Ascending aorta (tissue), 2 donors: ENCODE measurements at regions not wholly inside any gene's neighbourhood (a gene's known extent, or its start where the extent isn't known, plus 50 kb on each side); places are given as distances from the start of the nearest gene placed in this dataset.

Experiments
- DNase-seq, 2 donors: peaks; one replicate each; pipeline ENCODE4 v3.0.0-alpha.2; 2019; ENCODE audit warnings: low spot score in 2 of 2
- H3K27ac ChIP-seq, 2 donors: fragments of 200-600 bp; sonication (generic); one replicate each; pipeline ENCODE4 v1.5.1; 2016 to 2017; ENCODE audit warnings: mild to moderate bottlenecking in 1 of 2
- H3K27me3 ChIP-seq: fragments of 200-600 bp; sonication (generic); one replicate; pipeline ENCODE4 v1.5.1; 2017
- H3K36me3 ChIP-seq, 2 donors: fragments of 200-600 bp; sonication (generic); one replicate each; pipeline ENCODE4 v1.5.1; 2016
- H3K4me1 ChIP-seq, 2 donors: fragments of 200-600 bp; sonication (generic); one replicate each; pipeline ENCODE4 v1.5.1; 2016 to 2017; ENCODE audit warnings: mild to moderate bottlenecking in 1 of 2
- H3K4me3 ChIP-seq, 2 donors: fragments of 200-600 bp; sonication (generic); one replicate each; pipeline ENCODE4 v1.5.1; 2016 to 2017; ENCODE audit warnings: mild to moderate bottlenecking in 1 of 2
- H3K9me3 ChIP-seq, 2 donors: fragments of 200-600 bp; sonication (generic); one replicate each; pipeline ENCODE4 v1.5.1; 2016
- CTCF ChIP-seq, 3 experiments: fragments of 200-600 bp in 2 of 3; fragments of 450-650 bp in 1 of 3; sonication (generic) in 2 of 3; IDR thresholded peaks; one replicate each; pipeline ENCODE4 v1.5.1; 2016 to 2019; ENCODE audit warnings: antibody characterized with exemption in 3 of 3, mild to moderate bottlenecking in 1 of 3, moderate library complexity in 1 of 3
- intact Hi-C: fragments of 100-400 bp; cut with DNase I; formaldehyde crosslinking; loops from one replicate; pipeline ENCODE4 v1.15.1; 2023

- no peak overlapping the region for H3K27ac ChIP-seq
- H3K36me3 ChIP-seq = no peaks in the 10 kb centered on the region
- H3K4me3 ChIP-seq = no peak overlapping the region
- no peaks in the 10 kb centered on the region for H3K27me3 ChIP-seq
- intact Hi-C loops = no loop called here
- no peak for TF ChIP-seq CTCF (IDR thresholded peaks at IDR 0.05)
- no peak for DNase-seq
- H3K4me1 ChIP-seq = no peaks in the 10 kb centered on the region
- H3K9me3 ChIP-seq = no peaks in the 10 kb centered on the region
These were observed 88.2 kb downstream of the FSCB start for GRCh38 chr14:44418856-44419255.

GRCh38 chr14:44417809-44418208 is 89.3 kb downstream of the FSCB start:
- no peak for DNase-seq
- H3K27me3 ChIP-seq = no peaks in the 10 kb centered on the region
- no peaks in the 10 kb centered on the region for H3K4me1 ChIP-seq
- H3K9me3 ChIP-seq = no peaks in the 10 kb centered on the region
- H3K4me3 ChIP-seq = no peak overlapping the region
- intact Hi-C loops = no loop called here
- no peaks in the 10 kb centered on the region for H3K36me3 ChIP-seq
- no peak overlapping the region for H3K27ac ChIP-seq
- TF ChIP-seq CTCF (IDR thresholded peaks at IDR 0.05) = no peak

GRCh38 chr14:44414646-44415045 is 92.4 kb downstream of the FSCB start:
- TF ChIP-seq CTCF (IDR thresholded peaks at IDR 0.05) = no peak
- no peak for DNase-seq
- H3K9me3 ChIP-seq = no peaks in the 10 kb centered on the region
- no peak overlapping the region for H3K27ac ChIP-seq
- no peaks in the 10 kb centered on the region for H3K36me3 ChIP-seq
- intact Hi-C loops = no loop called here
- no peaks in the 10 kb centered on the region for H3K4me1 ChIP-seq
- H3K27me3 ChIP-seq = no peaks in the 10 kb centered on the region
- no peak overlapping the region for H3K4me3 ChIP-seq

GRCh38 chr14:44412858-44413569 is 94.1 kb downstream of the FSCB start:
- no peaks in the 10 kb centered on the region for H3K9me3 ChIP-seq
- H3K4me1 ChIP-seq = no peaks in the 10 kb centered on the region
- no peak for DNase-seq
- no peak overlapping the region for H3K27ac ChIP-seq
- intact Hi-C loops = no loop called here
- no peaks in the 10 kb centered on the region for H3K36me3 ChIP-seq
- no peak for TF ChIP-seq CTCF (IDR thresholded peaks at IDR 0.05)
- no peaks in the 10 kb centered on the region for H3K27me3 ChIP-seq
- no peak overlapping the region for H3K4me3 ChIP-seq

- Histone ChIP-seq H3K4me1 (no peaks in the 10 kb centered on the region), H3K9me3 (no peaks in the 10 kb centered on the region), H3K27ac (no peak overlapping the region), H3K36me3 (no peaks in the 10 kb centered on the region), H3K27me3 (no peaks in the 10 kb centered on the region), H3K4me3 (no peak overlapping the region)
- no peak for TF ChIP-seq CTCF (IDR thresholded peaks at IDR 0.05)
- DNase-seq = no peak
- intact Hi-C loops = no loop called here
These were observed 102.0 kb downstream of the FSCB start for GRCh38 chr14:44405011-44405486.

GRCh38 chr14:44404599-44404998 is 102.5 kb downstream of the FSCB start:
- Histone ChIP-seq H3K27me3 (no peaks in the 10 kb centered on the region), H3K27ac (no peak overlapping the region), H3K4me1 (no peaks in the 10 kb centered on the region), H3K9me3 (no peaks in the 10 kb centered on the region), H3K36me3 (no peaks in the 10 kb centered on the region), H3K4me3 (no peak overlapping the region)
- DNase-seq = no peak
- no peak for TF ChIP-seq CTCF (IDR thresholded peaks at IDR 0.05)
- intact Hi-C loops = no loop called here
